ENCODE measurements at regions not wholly inside any gene's neighbourhood (a gene's known extent, or its start where the extent isn't known, plus 50 kb on each side); places are given as distances from the start of the nearest gene placed in this dataset.

GRCh38 chr17:53633856-53634255, 188.9 kb upstream of the KIF2B start:
- TF ChIP-seq CTCF (IDR thresholded peaks at IDR 0.05): no peak
- no peaks in the 10 kb centered on the region for H3K36me3 Mint-ChIP-seq (ENCODE audit: low read depth)
- no peak overlapping the region for H3K4me3 Mint-ChIP-seq
- no peaks in the 10 kb centered on the region for H3K4me1 Mint-ChIP-seq (ENCODE audit: low read depth)
- no peak overlapping the region for H3K27ac Mint-ChIP-seq
- no peaks in the 10 kb centered on the region; the same call in 1 of the 2 replicates for H3K27me3 Mint-ChIP-seq (ENCODE audit: insufficient read depth)
- DNase-seq: no peak
- H3K9me3 Mint-ChIP-seq: peaks cover 30% of the 10 kb centered on the region

GRCh38 chr17:53631486-53631885, 191.2 kb upstream of the KIF2B start:
- H3K27ac Mint-ChIP-seq: no peak overlapping the region
- H3K4me1 Mint-ChIP-seq (ENCODE audit: low read depth): no peaks in the 10 kb centered on the region
- peaks cover 30% of the 10 kb centered on the region for H3K9me3 Mint-ChIP-seq
- H3K27me3 Mint-ChIP-seq (ENCODE audit: insufficient read depth): no peaks in the 10 kb centered on the region; the same call in 1 of the 2 replicates
- H3K36me3 Mint-ChIP-seq (ENCODE audit: low read depth): no peaks in the 10 kb centered on the region
- no peak for TF ChIP-seq CTCF (IDR thresholded peaks at IDR 0.05)
- no peak overlapping the region for H3K4me3 Mint-ChIP-seq
- no peak for DNase-seq

GRCh38 chr17:53630638-53631037, 192.1 kb upstream of the KIF2B start:
- no peak overlapping the region for H3K27ac Mint-ChIP-seq
- peaks cover 29% of the 10 kb centered on the region for H3K9me3 Mint-ChIP-seq
- DNase-seq: no peak
- H3K27me3 Mint-ChIP-seq (ENCODE audit: insufficient read depth): no peaks in the 10 kb centered on the region; the same call in 1 of the 2 replicates
- no peak for TF ChIP-seq CTCF (IDR thresholded peaks at IDR 0.05)
- no peak overlapping the region for H3K4me3 Mint-ChIP-seq
- H3K4me1 Mint-ChIP-seq (ENCODE audit: low read depth): no peaks in the 10 kb centered on the region
- H3K36me3 Mint-ChIP-seq (ENCODE audit: low read depth): no peaks in the 10 kb centered on the region

- TF ChIP-seq CTCF (IDR thresholded peaks at IDR 0.05): no peak
- no peak for DNase-seq
- peaks cover 25% of the 10 kb centered on the region for H3K9me3 Mint-ChIP-seq
- no peaks in the 10 kb centered on the region; the same call in 1 of the 2 replicates for H3K27me3 Mint-ChIP-seq (ENCODE audit: insufficient read depth)
- no peaks in the 10 kb centered on the region for H3K36me3 Mint-ChIP-seq (ENCODE audit: low read depth)
- H3K4me1 Mint-ChIP-seq (ENCODE audit: low read depth): no peaks in the 10 kb centered on the region
- H3K4me3 Mint-ChIP-seq: no peak overlapping the region
- no peak overlapping the region for H3K27ac Mint-ChIP-seq
Observed at GRCh38 chr17:53630115-53630514, 192.6 kb upstream of the KIF2B start.

- no peak for DNase-seq
- no peaks in the 10 kb centered on the region for H3K36me3 Mint-ChIP-seq (ENCODE audit: low read depth)
- H3K4me1 Mint-ChIP-seq (ENCODE audit: low read depth): no peaks in the 10 kb centered on the region
- TF ChIP-seq CTCF (IDR thresholded peaks at IDR 0.05): no peak
- no peak overlapping the region for H3K27ac Mint-ChIP-seq
- H3K27me3 Mint-ChIP-seq (ENCODE audit: insufficient read depth): no peaks in the 10 kb centered on the region; the same call in 1 of the 2 replicates
- H3K9me3 Mint-ChIP-seq: peaks cover 24% of the 10 kb centered on the region
- H3K4me3 Mint-ChIP-seq: no peak overlapping the region
Observed at GRCh38 chr17:53629188-53629587, 193.5 kb upstream of the KIF2B start.

GRCh38 chr17:53628011-53628410, 194.7 kb upstream of the KIF2B start:
- no peak for TF ChIP-seq CTCF (IDR thresholded peaks at IDR 0.05)
- H3K27ac Mint-ChIP-seq: no peak overlapping the region
- no peaks in the 10 kb centered on the region for H3K36me3 Mint-ChIP-seq (ENCODE audit: low read depth)
- H3K4me3 Mint-ChIP-seq: no peak overlapping the region; the same call in 1 of the 2 replicates
- H3K27me3 Mint-ChIP-seq (ENCODE audit: insufficient read depth): no peaks in the 10 kb centered on the region; the same call in 1 of the 2 replicates
- H3K9me3 Mint-ChIP-seq: peaks cover 17% of the 10 kb centered on the region
- no peaks in the 10 kb centered on the region for H3K4me1 Mint-ChIP-seq (ENCODE audit: low read depth)
- no peak for DNase-seq
